GM23248 (cell line): ENCODE measurements at regions not wholly inside any gene's neighbourhood (a gene's known extent, or its start where the extent isn't known, plus 50 kb on each side); places are given as distances from the start of the nearest gene placed in this dataset.

Experiments
- DNase-seq: peaks from one replicate; pipeline ENCODE4 v3.0.0-alpha.2; 2015
- H2AFZ ChIP-seq: fragments of 200-600 bp; sonication (generic); 2 replicates; pipeline ENCODE4 v1.6.1; 2016; ENCODE audit warnings: antibody characterized with exemption
- H3F3A ChIP-seq: fragments of 200-600 bp; sonication (generic); 2 replicates; pipeline ENCODE4 v1.6.1; 2016; ENCODE audit warnings: mild to moderate bottlenecking, antibody characterized with exemption, mixed run types; ENCODE audit not compliant: insufficient read depth
- H3K27ac ChIP-seq: fragments of 200-600 bp; sonication (generic); 2 replicates; pipeline ENCODE4 v1.5.1; 2016; ENCODE audit warnings: mild to moderate bottlenecking
- H3K27me3 ChIP-seq: fragments of 200-600 bp; sonication (generic); replicated peaks from 2 replicates; pipeline ENCODE4 v1.6.1; 2016; ENCODE audit warnings: mild to moderate bottlenecking; ENCODE audit not compliant: insufficient read depth
- H3K36me3 ChIP-seq: fragments of 200-600 bp; sonication (generic); 2 replicates; pipeline ENCODE4 v1.6.1; 2016; ENCODE audit warnings: low read depth, mild to moderate bottlenecking
- H3K4me1 ChIP-seq: fragments of 200-600 bp; sonication (generic); 2 replicates; pipeline ENCODE4 v1.6.1; 2016; ENCODE audit warnings: mild to moderate bottlenecking; ENCODE audit not compliant: insufficient read depth
- H3K4me2 ChIP-seq: fragments of 200-600 bp; sonication (generic); one replicate; pipeline ENCODE4 v1.6.1; 2016; ENCODE audit warnings: mild to moderate bottlenecking; ENCODE audit not compliant: unreplicated experiment
- H3K4me3 ChIP-seq: fragments of 200-600 bp; sonication (generic); 2 replicates; pipeline ENCODE4 v1.5.1; 2016; ENCODE audit warnings: mild to moderate bottlenecking
- H3K79me2 ChIP-seq: fragments of 200-600 bp; sonication (generic); 2 replicates; pipeline ENCODE4 v1.6.1; 2016; ENCODE audit warnings: mild to moderate bottlenecking; ENCODE audit not compliant: insufficient read depth
- H3K9ac ChIP-seq: fragments of 200-600 bp; sonication (generic); 2 replicates; pipeline ENCODE4 v1.6.1; 2016; ENCODE audit warnings: mild to moderate bottlenecking
- H3K9me2 ChIP-seq: fragments of 200-600 bp; sonication (generic); 2 replicates; pipeline ENCODE4 v1.6.1; 2016; ENCODE audit warnings: mixed run types, mild to moderate bottlenecking, moderate library complexity; ENCODE audit not compliant: insufficient read depth
- H3K9me3 ChIP-seq: fragments of 200-600 bp; sonication (generic); one replicate; pipeline ENCODE4 v1.6.1; 2017; ENCODE audit warnings: low read depth
- H4K20me1 ChIP-seq: fragments of 200-600 bp; sonication (generic); 2 replicates; pipeline ENCODE4 v1.6.0; 2016; ENCODE audit not compliant: insufficient read depth
- EZH2 ChIP-seq: fragments of 200-600 bp; sonication (generic); IDR thresholded peaks from 2 replicates; pipeline ENCODE4 v1.6.1; 2018; ENCODE audit warnings: antibody characterized with exemption, mild to moderate bottlenecking; ENCODE audit not compliant: insufficient read depth, poor library complexity, severe bottlenecking
- EZH2phosphoT487 ChIP-seq: fragments of 200-600 bp; sonication (generic); IDR thresholded peaks from 2 replicates; pipeline ENCODE4 v1.6.1; 2018; ENCODE audit warnings: antibody characterized with exemption, moderate library complexity, mild to moderate bottlenecking, low read depth; ENCODE audit not compliant: insufficient read depth
- WGBS, 2 experiments: methylation state at CpG; one replicate each; pipeline ENCODE4 v1.1.6; 2015 to 2017; ENCODE audit warnings: low lambda C conversion rate in 2 of 2, low coverage in 1 of 2; ENCODE audit errors: missing lambda C conversion rate in 2 of 2; 5-methylcytosine and 5-hydroxymethylcytosine counted together
- in situ Hi-C: fragments of 300-500 bp; cut with MboI; formaldehyde crosslinking; loops from 2 replicates; pipeline ENCODE4 v1.15.0; 2020

- in situ Hi-C loops = no loop called here
- Histone ChIP-seq H4K20me1 (no peaks in the 10 kb centered on the region), H3K27me3 (no peaks in the 10 kb centered on the region), H3K4me1 (no peaks in the 10 kb centered on the region), H3K36me3 (no peaks in the 10 kb centered on the region), H3K4me3 (no peak overlapping the region), H3K27ac (no peak overlapping the region), H3K9ac (no peak overlapping the region), H3K4me2 (no peak overlapping the region), H3K9me3 (no peaks in the 10 kb centered on the region), H3F3A (no peaks in the 10 kb centered on the region), H2AFZ (no peak overlapping the region), H3K79me2 (no peaks in the 10 kb centered on the region), H3K9me2 (no peaks in the 10 kb centered on the region)
- no peak for DNase-seq
- TF ChIP-seq EZH2 = no peak
- TF ChIP-seq EZH2phosphoT487 = no peak
- WGBS, 2 experiments = 32% methylated on average over 3 of the region's 3 CpGs
These were observed 448.1 kb upstream of the ZNF507 start for GRCh38 chr19:31897292-31897691.

- TF ChIP-seq EZH2 = no peak
- no peak for TF ChIP-seq EZH2phosphoT487
- no peaks in the 10 kb centered on the region for H3K36me3 ChIP-seq
- in situ Hi-C loops = no loop called here
These were observed 444.4 kb upstream of the ZNF507 start for GRCh38 chr19:31900991-31901390.

DNA sequence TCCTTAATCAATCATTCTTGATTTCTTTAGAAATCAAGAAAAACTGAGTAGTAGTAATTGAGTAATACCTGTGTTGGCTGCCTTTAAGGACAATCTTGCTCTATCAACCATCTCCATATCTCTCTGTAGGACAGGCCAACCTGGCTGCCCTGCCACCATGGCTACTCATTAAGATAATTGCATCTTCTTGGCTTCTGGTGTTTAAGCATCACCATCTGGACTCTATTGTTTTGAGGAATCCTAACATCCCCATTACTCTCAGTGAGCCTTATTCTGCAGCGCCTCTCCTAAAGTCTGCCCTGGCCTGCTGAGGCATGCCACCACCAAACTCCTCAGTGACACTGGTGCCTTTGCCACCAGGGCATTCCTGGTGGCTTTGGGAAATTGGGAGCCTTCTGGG lies 442.6 kb upstream of the ZNF507 start:
- Histone ChIP-seq H3K9me3 (no peaks in the 10 kb centered on the region), H3K9me2 (no peaks in the 10 kb centered on the region), H3K79me2 (no peaks in the 10 kb centered on the region), H4K20me1 (no peaks in the 10 kb centered on the region), H3K4me2 (no peak overlapping the region), H3K4me1 (no peaks in the 10 kb centered on the region), H2AFZ (no peak overlapping the region), H3K4me3 (no peak overlapping the region), H3K27ac (no peak overlapping the region), H3F3A (no peaks in the 10 kb centered on the region), H3K9ac (no peak overlapping the region), H3K36me3 (no peaks in the 10 kb centered on the region), H3K27me3 (no peaks in the 10 kb centered on the region)
- 53 to 73% methylated on average over 1 of the region's 1 CpG for WGBS, 2 experiments
- no peak for DNase-seq
- TF ChIP-seq EZH2 = no peak
- TF ChIP-seq EZH2phosphoT487 = no peak
- in situ Hi-C loops = no loop called here

More at GRCh38 chr19:31900991-31901390, 444.4 kb upstream of the ZNF507 start:
- no peaks in the 10 kb centered on the region for H3K4me1 ChIP-seq
- H3K9me3 ChIP-seq = no peaks in the 10 kb centered on the region
- no peak overlapping the region for H3K4me2 ChIP-seq
- WGBS, 2 experiments = 28 to 33% methylated on average over 2 of the region's 2 CpGs
- H3K27me3 ChIP-seq = no peaks in the 10 kb centered on the region
- H3K27ac ChIP-seq = no peak overlapping the region
- no peaks in the 10 kb centered on the region for H3K9me2 ChIP-seq
- no peak overlapping the region for H3K9ac ChIP-seq
- H3F3A ChIP-seq = no peaks in the 10 kb centered on the region
- H3K79me2 ChIP-seq = no peaks in the 10 kb centered on the region
- H3K4me3 ChIP-seq = no peak overlapping the region
- no peaks in the 10 kb centered on the region for H4K20me1 ChIP-seq
- H2AFZ ChIP-seq = no peak overlapping the region
- DNase-seq = no peak

DNA sequence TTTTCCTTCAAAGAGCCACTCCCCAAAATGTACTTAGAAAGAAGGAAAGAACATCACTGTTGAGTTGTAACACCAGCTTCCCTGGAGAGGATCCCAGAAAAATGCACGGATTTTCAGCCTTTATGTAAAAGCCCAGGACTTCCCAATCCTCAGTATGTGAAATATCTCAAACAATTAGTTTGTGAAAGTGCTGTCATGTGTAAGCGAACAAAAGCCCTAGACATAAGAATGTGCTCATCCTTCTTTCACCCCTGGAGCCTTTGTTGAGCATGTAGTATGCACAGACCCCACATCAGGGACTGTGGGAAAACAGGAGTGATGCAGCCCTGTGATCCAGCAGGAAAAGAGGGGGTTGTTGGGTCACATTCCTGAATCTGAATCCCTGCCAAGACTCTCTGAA lies 441.4 kb upstream of the ZNF507 start:
- Histone ChIP-seq H3K4me1 (no peaks in the 10 kb centered on the region), H3K27me3 (no peaks in the 10 kb centered on the region), H3K9me3 (no peaks in the 10 kb centered on the region), H3K27ac (no peak overlapping the region), H3K4me2 (no peak overlapping the region), H4K20me1 (no peaks in the 10 kb centered on the region), H3K36me3 (no peaks in the 10 kb centered on the region), H3K79me2 (no peaks in the 10 kb centered on the region), H3F3A (no peaks in the 10 kb centered on the region), H3K4me3 (no peak overlapping the region), H3K9me2 (no peaks in the 10 kb centered on the region), H2AFZ (no peak overlapping the region), H3K9ac (no peak overlapping the region)
- in situ Hi-C loops = no loop called here
- no peak for TF ChIP-seq EZH2
- TF ChIP-seq EZH2phosphoT487 = no peak
- 21 to 25% methylated on average over 2 of the region's 2 CpGs for WGBS, 2 experiments
- DNase-seq = no peak
